Astrocyte of the cerebellum (primary cell): ENCODE measurements at regions not wholly inside any gene's neighbourhood (a gene's known extent, or its start where the extent isn't known, plus 50 kb on each side); places are given as distances from the start of the nearest gene placed in this dataset.
A peak's percentile ranks its signal among the peaks of the same experiment; 100 is the strongest.

Source experiments
- DNase-seq: peaks from one replicate; pipeline ENCODE4 v3.0.0-alpha.2; 2011; ENCODE audit warnings: low read depth
- H3K4me3 ChIP-seq: 2 replicates; pipeline ENCODE4 v1.5.1; 2011; ENCODE audit warnings: mild to moderate bottlenecking, low read depth, low read length, moderate library complexity
- in situ Hi-C: cut with HindIII; loops from 2 replicates; pipeline ENCODE4 v1.10.0; 2017; ENCODE audit warnings: low sequenced_read_pairs
- TF ChIP-seq, protein P1 (sequence below): IDR thresholded peaks from 2 replicates; pipeline ENCODE4 v1.5.1; 2012; ENCODE audit warnings: low read length, low read depth, moderate library complexity, mild to moderate bottlenecking; ENCODE audit errors: missing control alignments

DNA sequence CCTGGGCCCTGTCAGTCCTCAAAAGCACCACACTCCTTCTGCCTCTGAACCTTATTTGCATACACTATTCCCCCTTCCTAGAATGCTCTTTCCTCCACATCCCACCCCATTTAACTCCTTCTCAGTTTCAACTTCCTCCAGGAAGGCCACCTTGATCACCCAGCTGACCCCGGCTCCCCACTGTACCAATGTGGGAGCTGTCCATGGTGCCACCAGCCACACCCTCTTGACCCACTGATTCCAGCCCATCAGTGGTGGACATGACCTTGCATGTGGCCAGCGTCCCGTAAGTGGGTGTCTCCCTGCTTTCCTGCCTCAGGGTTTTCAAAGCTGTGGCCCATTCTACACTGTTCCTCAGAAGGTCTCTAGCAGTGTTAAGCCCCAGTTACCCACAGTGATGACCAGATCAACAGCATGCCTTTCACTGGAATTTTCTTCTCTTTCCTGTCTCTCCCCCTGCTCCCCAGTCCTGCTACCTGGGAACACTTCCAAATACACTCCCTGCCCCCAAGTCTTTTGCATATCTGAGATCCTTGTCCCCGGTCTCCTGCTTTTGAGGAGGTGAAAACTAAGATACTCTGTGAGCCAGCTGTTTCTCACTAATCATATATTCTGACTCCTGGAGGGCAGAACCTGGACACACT lies 346.6 kb downstream of the MN1 start:
- in situ Hi-C loops: loop anchor here (25.0 kb wide), 1 partner anchor 768 kb away; no protein-coding TSS in a partner anchor
- DNase-seq: no peak
- H3K4me3 ChIP-seq: no peak overlapping the region
- TF ChIP-seq, protein P1, sequence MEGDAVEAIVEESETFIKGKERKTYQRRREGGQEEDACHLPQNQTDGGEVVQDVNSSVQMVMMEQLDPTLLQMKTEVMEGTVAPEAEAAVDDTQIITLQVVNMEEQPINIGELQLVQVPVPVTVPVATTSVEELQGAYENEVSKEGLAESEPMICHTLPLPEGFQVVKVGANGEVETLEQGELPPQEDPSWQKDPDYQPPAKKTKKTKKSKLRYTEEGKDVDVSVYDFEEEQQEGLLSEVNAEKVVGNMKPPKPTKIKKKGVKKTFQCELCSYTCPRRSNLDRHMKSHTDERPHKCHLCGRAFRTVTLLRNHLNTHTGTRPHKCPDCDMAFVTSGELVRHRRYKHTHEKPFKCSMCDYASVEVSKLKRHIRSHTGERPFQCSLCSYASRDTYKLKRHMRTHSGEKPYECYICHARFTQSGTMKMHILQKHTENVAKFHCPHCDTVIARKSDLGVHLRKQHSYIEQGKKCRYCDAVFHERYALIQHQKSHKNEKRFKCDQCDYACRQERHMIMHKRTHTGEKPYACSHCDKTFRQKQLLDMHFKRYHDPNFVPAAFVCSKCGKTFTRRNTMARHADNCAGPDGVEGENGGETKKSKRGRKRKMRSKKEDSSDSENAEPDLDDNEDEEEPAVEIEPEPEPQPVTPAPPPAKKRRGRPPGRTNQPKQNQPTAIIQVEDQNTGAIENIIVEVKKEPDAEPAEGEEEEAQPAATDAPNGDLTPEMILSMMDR: no peak

DNA sequence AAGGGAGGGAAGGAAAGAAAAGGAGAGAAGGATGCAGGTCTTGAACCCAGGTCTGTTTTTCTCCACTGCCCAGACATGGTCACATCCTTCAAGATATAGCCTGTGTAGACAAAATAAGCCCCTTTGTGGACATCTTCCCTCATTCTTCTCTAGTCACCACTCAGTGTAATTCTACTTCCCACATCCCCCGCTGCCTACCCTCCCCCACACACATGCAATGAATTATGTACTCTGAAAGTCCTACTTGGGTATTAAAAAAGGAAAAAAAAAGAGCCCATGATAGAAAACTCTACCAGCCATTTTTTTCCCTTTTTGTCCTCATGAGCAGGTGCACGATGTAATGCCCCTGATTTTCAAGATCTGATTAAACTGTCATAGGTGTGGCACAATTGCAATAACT lies 346.0 kb downstream of the MN1 start:
- no peak for DNase-seq
- H3K4me3 ChIP-seq: no peak overlapping the region
- TF ChIP-seq, protein P1: no peak
- in situ Hi-C loops: loop anchor here (25.0 kb wide), 1 partner anchor 768 kb away; no protein-coding TSS in a partner anchor

DNA sequence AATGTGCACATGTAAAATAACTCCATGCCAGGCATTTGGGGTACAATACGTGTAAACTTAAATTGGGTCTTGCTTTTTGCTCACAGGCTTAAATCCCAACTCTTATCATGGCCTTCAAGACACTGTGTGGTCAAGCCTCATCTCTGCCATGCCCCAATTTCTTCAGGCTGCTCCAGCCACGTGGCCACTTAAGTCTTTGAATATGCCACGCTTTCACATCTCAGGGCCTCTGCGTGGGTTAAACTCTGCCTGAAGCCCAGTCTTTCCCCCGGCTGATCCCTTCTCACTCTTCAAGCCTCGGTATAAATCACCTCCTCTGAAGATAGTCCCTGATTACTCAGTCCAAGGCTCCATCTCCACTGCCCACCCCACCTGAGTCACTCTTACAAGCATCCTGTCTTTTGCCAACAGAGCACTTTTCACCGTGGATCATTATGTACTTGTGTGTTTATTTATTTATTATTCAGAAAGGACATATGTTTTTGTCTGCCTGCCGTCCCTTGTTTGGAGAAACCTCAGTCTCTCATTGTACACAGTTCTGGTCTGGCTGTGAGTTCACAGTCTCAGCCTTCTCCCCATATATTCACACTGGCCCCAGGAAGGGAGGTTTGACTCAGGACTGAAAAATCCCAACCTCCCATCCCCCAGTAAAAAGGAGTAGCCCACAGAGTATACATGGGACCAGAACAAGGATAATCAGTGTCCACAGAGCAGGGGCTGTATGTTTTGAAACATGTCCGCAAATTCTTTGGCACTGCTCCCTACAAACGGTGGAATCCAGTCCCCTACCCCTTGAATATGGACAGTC lies 344.7 kb downstream of the MN1 start:
- TF ChIP-seq, protein P1: no peak
- peak; percentile 70 for DNase-seq
- no peak overlapping the region for H3K4me3 ChIP-seq
- in situ Hi-C loops: loop anchor here (25.0 kb wide), 1 partner anchor 770 kb away; no protein-coding TSS in a partner anchor

DNA sequence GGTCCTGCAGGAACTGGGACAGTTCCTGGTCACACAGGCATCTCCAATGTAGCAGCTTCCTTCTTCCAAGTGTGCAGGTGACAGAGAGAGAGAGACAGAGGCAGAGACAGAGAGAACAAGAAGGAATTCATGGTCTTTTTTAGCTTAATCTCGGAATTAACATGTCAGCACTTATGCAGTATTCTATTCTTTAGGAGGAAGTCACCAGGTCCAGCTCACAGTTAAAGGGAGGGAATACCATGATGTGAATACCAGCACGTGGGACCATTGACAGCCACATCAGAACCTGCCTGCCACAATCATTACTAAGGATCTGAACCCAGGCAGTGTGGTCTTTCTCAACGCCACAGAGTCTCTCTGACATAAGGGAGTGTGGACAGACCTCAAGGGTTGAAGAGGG lies 341.6 kb downstream of the MN1 start:
- no peak for DNase-seq
- H3K4me3 ChIP-seq: no peak overlapping the region
- in situ Hi-C loops: loop anchor here (25.0 kb wide), 1 partner anchor 773 kb away; no protein-coding TSS in a partner anchor
- TF ChIP-seq, protein P1: no peak

DNA sequence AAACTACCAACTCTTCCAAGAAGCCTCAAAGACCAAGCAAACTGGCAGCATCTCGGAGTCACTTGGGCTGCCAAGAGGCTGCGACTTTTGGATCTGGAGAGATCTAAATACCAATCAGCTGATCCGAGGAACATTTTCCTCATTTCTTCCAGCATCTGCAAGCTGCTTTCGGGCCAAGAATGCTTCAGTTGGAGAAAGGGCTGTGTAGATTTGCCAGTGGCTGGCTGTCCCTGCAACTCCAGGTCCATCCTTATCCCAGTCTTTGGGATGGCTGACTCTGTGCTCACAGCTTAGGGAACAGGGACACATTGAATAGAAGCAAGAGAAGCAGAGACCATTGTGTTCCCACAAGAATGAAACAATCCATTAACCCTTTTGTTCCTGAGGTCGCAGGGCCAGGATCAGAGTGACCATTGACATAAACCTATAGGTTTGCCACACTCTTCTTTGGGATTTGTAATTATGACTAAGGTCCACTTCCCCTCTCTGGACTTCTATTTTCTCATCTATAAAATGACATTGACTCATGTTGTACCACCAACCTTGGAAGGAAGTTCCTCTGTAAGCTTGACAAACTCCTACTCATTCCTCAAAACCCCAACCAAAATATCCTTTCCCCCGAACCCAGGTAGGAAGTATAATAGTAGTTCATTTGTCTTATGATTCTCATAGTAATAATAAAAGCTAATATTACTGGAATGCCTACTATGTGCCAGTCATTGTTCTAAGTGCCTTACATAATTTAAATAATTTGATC lies 340.8 kb downstream of the MN1 start:
- H3K4me3 ChIP-seq: no peak overlapping the region
- TF ChIP-seq, protein P1: no peak
- in situ Hi-C loops: loop anchor here (25.0 kb wide), 1 partner anchor 773 kb away; no protein-coding TSS in a partner anchor
- no peak for DNase-seq

DNA sequence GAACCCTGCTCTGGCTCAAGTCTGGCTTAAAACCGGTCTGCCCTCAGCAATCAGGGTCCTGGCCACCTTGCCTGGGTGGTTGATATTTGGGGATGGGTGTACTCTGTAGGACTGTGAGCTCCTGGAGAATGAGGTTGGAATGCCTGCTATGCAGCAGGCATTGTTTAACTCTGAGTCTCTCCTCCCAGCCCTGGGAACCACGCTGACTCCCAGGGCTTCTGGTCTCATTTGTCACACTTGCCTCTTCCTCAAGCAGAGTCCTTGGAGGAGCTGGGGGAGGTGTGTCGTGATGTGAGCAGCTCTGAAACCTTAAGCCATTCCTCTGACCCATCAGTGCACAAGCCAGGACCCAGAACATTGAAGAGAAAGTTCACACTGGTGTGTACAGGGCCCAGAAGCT lies 340.1 kb downstream of the MN1 start:
- peak; percentile 68 for DNase-seq
- in situ Hi-C loops: loop anchor here (25.0 kb wide), 1 partner anchor 774 kb away; no protein-coding TSS in a partner anchor
- TF ChIP-seq, protein P1: no peak

More for the DNA sequence above, 340.1 kb downstream of the MN1 start:
- H3K4me3 ChIP-seq: no peak overlapping the region
